NT2/D1 (cell line): ENCODE measurements at regions not wholly inside any gene's neighbourhood (a gene's known extent, or its start where the extent isn't known, plus 50 kb on each side); places are given as distances from the start of the nearest gene placed in this dataset.

Experiments
- SUZ12 ChIP-seq: IDR thresholded peaks from 2 replicates; pipeline ENCODE4 v1.6.1; 2011; ENCODE audit not compliant: insufficient read length, insufficient read depth; ENCODE audit errors: extremely low read depth
- YY1 ChIP-seq: IDR thresholded peaks from 2 replicates; pipeline ENCODE4 v1.6.1; 2011; ENCODE audit not compliant: insufficient read length, insufficient read depth
- ZNF274 ChIP-seq: IDR thresholded peaks from 2 replicates; pipeline ENCODE4 v1.6.1; 2011; ENCODE audit warnings: mild to moderate bottlenecking, low read depth, low read length

GRCh38 chr3:115517457-115518050 is 105.8 kb upstream of the GAP43 start:
- TF ChIP-seq ZNF274 = no peak
- no peak for TF ChIP-seq SUZ12
- TF ChIP-seq YY1 = no peak
